H1 (cell line): ENCODE measurements at regions not wholly inside any gene's neighbourhood (a gene's known extent, or its start where the extent isn't known, plus 50 kb on each side); places are given as distances from the start of the nearest gene placed in this dataset.

Experiments
- CTCF ChIA-PET: fragments of 300-600 bp; sonication (Branson Sonifier 250); formaldehyde crosslinking; loops from one replicate; lab custom pipeline; 2021; ENCODE audit not compliant: partially characterized antibody; lab: Charles Lee
- POLR2A ChIA-PET: fragments of 300-600 bp; sonication (Branson Sonifier 250); formaldehyde crosslinking; loops from one replicate; lab custom pipeline; 2021; ENCODE audit warnings: inconsistent platforms; ENCODE audit not compliant: partially characterized antibody; lab: Charles Lee
- DNase-seq, 2 experiments: peaks; one replicate each; pipeline versions ENCODE4 v3.0.0 to v3.0.0-alpha.2; 2010 to 2022; ENCODE audit warnings: low spot score in 2 of 2, low read depth in 1 of 2, mixed read lengths in 1 of 2
- FAIRE-seq: peaks from 2 replicates; lab custom pipeline; 2011; peaks lifted over from hg19 to GRCh38; lab: Jason Lieb, UNC
- H2AFZ ChIP-seq: 2 replicates; pipeline ENCODE4 v1.8.1; 2012; ENCODE audit warnings: low read length, inconsistent platforms
- H2AK5ac ChIP-seq: 2 replicates; pipeline ENCODE4 v1.6.1; 2013; ENCODE audit warnings: low read depth, low read length
- H2BK120ac ChIP-seq: replicated peaks from 2 replicates; pipeline ENCODE3; 2013; ENCODE audit warnings: low read depth, low read length, inconsistent platforms
- H2BK12ac ChIP-seq: 2 replicates; pipeline ENCODE4 v1.6.1; 2013; ENCODE audit warnings: low read depth, low read length
- H2BK15ac ChIP-seq: 2 replicates; pipeline ENCODE4 v1.6.1; 2013; ENCODE audit warnings: low read length
- H2BK20ac ChIP-seq: 2 replicates; pipeline ENCODE4 v1.6.1; 2013; ENCODE audit warnings: low read length
- H2BK5ac ChIP-seq: 2 replicates; pipeline ENCODE4 v1.6.1; 2013; ENCODE audit warnings: low read depth, low read length
- H3K14ac ChIP-seq: 2 replicates; pipeline ENCODE4 v1.6.1; 2013; ENCODE audit warnings: inconsistent platforms; ENCODE audit not compliant: insufficient read length
- H3K18ac ChIP-seq: 2 replicates; pipeline ENCODE4 v1.6.1; 2013; ENCODE audit warnings: low read length; ENCODE audit errors: extremely low read depth
- H3K23ac ChIP-seq: 2 replicates; pipeline ENCODE4 v1.6.1; 2013; ENCODE audit warnings: inconsistent platforms; ENCODE audit not compliant: insufficient read length
- H3K23me2 ChIP-seq: 2 replicates; pipeline ENCODE4 v1.6.1; 2013; ENCODE audit warnings: low read depth, low read length
- H3K27ac ChIP-seq: 2 replicates; pipeline ENCODE4 v1.6.1; 2011; ENCODE audit warnings: low read depth, low read length, inconsistent platforms
- H3K27me3 ChIP-seq, 4 experiments: replicated peaks in 1 of 4; 1 replicate in 1 of 4; 2 replicates in 3 of 4; pipeline versions ENCODE4 v1.6.1 to v1.8.1; 2011 to 2013; ENCODE audit warnings: low read length in 3 of 4, mild to moderate bottlenecking in 3 of 4, inconsistent platforms in 2 of 4, mixed read lengths in 2 of 4, moderate library complexity in 1 of 4; ENCODE audit not compliant: control insufficient read depth in 3 of 4, insufficient read depth in 3 of 4; ENCODE audit errors: extremely low read depth in 1 of 4
- H3K36me3 ChIP-seq, 4 experiments: 2 replicates each; pipeline versions ENCODE4 v1.6.1 to v1.8.1; 2011 to 2013; ENCODE audit warnings: mild to moderate bottlenecking in 4 of 4, low read length in 3 of 4, moderate library complexity in 2 of 4, control low read depth in 1 of 4, inconsistent platforms in 1 of 4; ENCODE audit not compliant: insufficient read depth in 4 of 4, control insufficient read depth in 2 of 4
- H3K4ac ChIP-seq: replicated peaks from 2 replicates; pipeline ENCODE3; 2013; ENCODE audit warnings: low read length, low read depth, mixed read lengths, inconsistent platforms; ENCODE audit not compliant: insufficient read length
- H3K4me1 ChIP-seq, 4 experiments: replicated peaks in 1 of 4; 1 replicate in 1 of 4; 2 replicates in 3 of 4; pipeline versions ENCODE4 v1.6.1 to v1.8.1; 2011 to 2013; ENCODE audit warnings: low read length in 3 of 4, inconsistent platforms in 2 of 4, mixed read lengths in 1 of 4; ENCODE audit not compliant: insufficient read depth in 4 of 4, control insufficient read depth in 3 of 4
- H3K4me2 ChIP-seq, 2 experiments: 2 replicates each; pipeline versions ENCODE4 v1.6.1 to v1.8.1; 2011 to 2013; ENCODE audit warnings: low read depth in 2 of 2, low read length in 2 of 2, control low read depth in 1 of 2, inconsistent platforms in 1 of 2, mild to moderate bottlenecking in 1 of 2; ENCODE audit not compliant: insufficient read depth in 1 of 2
- H3K4me3 ChIP-seq, 4 experiments: fragments of 200-600, 300-600 bp in 1 of 4; sonication (generic), shearing (Covaris generic), sonication (Bioruptor Twin) in 1 of 4; 2 replicates each; pipeline versions ENCODE4 v1.5.1 to v1.8.1; 2011 to 2016; ENCODE audit warnings: low read length in 4 of 4, low read depth in 3 of 4, control low read depth in 2 of 4, inconsistent platforms in 2 of 4, mild to moderate bottlenecking in 2 of 4, mixed read lengths in 1 of 4, moderate library complexity in 1 of 4; ENCODE audit not compliant: insufficient read depth in 2 of 4; ENCODE audit errors: extremely low read depth in 1 of 4
- H3K56ac ChIP-seq: replicated peaks from 2 replicates; pipeline ENCODE3; 2013; ENCODE audit warnings: low read depth, mild to moderate bottlenecking, mixed read lengths, low read length, inconsistent platforms; ENCODE audit not compliant: insufficient read length
- H3K79me1 ChIP-seq: 2 replicates; pipeline ENCODE4 v1.6.1; 2013; ENCODE audit warnings: low read depth, low read length, control low read depth
- H3K79me2 ChIP-seq, 2 experiments: 2 replicates each; pipeline versions ENCODE4 v1.6.1 to v1.8.1; 2012 to 2013; ENCODE audit warnings: low read length in 2 of 2, mild to moderate bottlenecking in 2 of 2, inconsistent platforms in 1 of 2; ENCODE audit not compliant: insufficient read depth in 2 of 2, control insufficient read depth in 1 of 2
- H3K9ac ChIP-seq, 4 experiments: replicated peaks in 1 of 4; 1 replicate in 1 of 4; 2 replicates in 3 of 4; pipeline versions ENCODE4 v1.6.1 to v1.8.1; 2011 to 2013; ENCODE audit warnings: low read depth in 3 of 4, low read length in 3 of 4, control low read depth in 2 of 4, mild to moderate bottlenecking in 2 of 4, moderate library complexity in 2 of 4, inconsistent platforms in 1 of 4; ENCODE audit errors: extremely low read depth in 1 of 4
- H3K9me3 ChIP-seq, 2 experiments: 2 replicates each; pipeline versions ENCODE4 v1.6.1 to v1.8.1; 2012 to 2013; ENCODE audit warnings: mild to moderate bottlenecking in 2 of 2, moderate library complexity in 2 of 2, control low read depth in 1 of 2, inconsistent platforms in 1 of 2, low read depth in 1 of 2, low read length in 1 of 2, mixed read lengths in 1 of 2; ENCODE audit not compliant: insufficient read depth in 2 of 2
- H4K20me1 ChIP-seq, 2 experiments: replicated peaks in 1 of 2; 2 replicates each; pipeline versions ENCODE3 to v1.8.1; 2011 to 2013; ENCODE audit warnings: inconsistent platforms in 2 of 2, low read length in 2 of 2, mild to moderate bottlenecking in 1 of 2; ENCODE audit not compliant: insufficient read depth in 2 of 2, control insufficient read depth in 1 of 2
- H4K5ac ChIP-seq: 2 replicates; pipeline ENCODE4 v1.6.1; 2013; ENCODE audit warnings: low read length, low read depth, mixed read lengths, inconsistent platforms; ENCODE audit not compliant: insufficient read length
- H4K8ac ChIP-seq: 2 replicates; pipeline ENCODE4 v1.8.0; 2013; ENCODE audit warnings: mild to moderate bottlenecking, moderate library complexity, low read length, inconsistent platforms; ENCODE audit not compliant: insufficient read depth; ENCODE audit errors: extremely low read depth
- H4K91ac ChIP-seq: replicated peaks from 2 replicates; pipeline ENCODE3; 2013; ENCODE audit warnings: low read length, mixed read lengths, inconsistent platforms; ENCODE audit not compliant: insufficient read length
- BRCA1 ChIP-seq: IDR thresholded peaks from 2 replicates; pipeline ENCODE4 v1.6.1; 2012; ENCODE audit warnings: low read depth, low read length, improper control_type of control experiment
- CEBPB ChIP-seq: IDR thresholded peaks from 2 replicates; pipeline ENCODE4 v1.6.1; 2012; ENCODE audit warnings: low read depth, low read length
- CHD2 ChIP-seq: IDR thresholded peaks from 2 replicates; pipeline ENCODE4 v1.6.1; 2012; ENCODE audit warnings: low read length, improper control_type of control experiment
- GABPA ChIP-seq: IDR thresholded peaks from 2 replicates; pipeline ENCODE4 v1.6.1; 2011; ENCODE audit warnings: mild to moderate bottlenecking, low read length, moderate library complexity, borderline replicate concordance; ENCODE audit not compliant: insufficient read depth
- MAX ChIP-seq: IDR thresholded peaks from 2 replicates; pipeline ENCODE4 v1.6.1; 2012; ENCODE audit warnings: inconsistent platforms
- PHF8 ChIP-seq: fragments of 200-600 bp; sonication (generic); conservative IDR thresholded peaks from 2 replicates; pipeline ENCODE4 v1.7.1; 2012; ENCODE audit warnings: low read depth, mild to moderate bottlenecking, inconsistent platforms, low read length, moderate library complexity
- RAD21 ChIP-seq, 2 experiments: IDR thresholded peaks in 1 of 2; conservative IDR thresholded peaks in 1 of 2; 2 replicates each; pipeline ENCODE4 v1.6.1; 2011; ENCODE audit warnings: low read depth in 2 of 2, low read length in 2 of 2, improper control_type of control experiment in 1 of 2, inconsistent platforms in 1 of 2, mild to moderate bottlenecking in 1 of 2, moderate library complexity in 1 of 2
- RBBP5 ChIP-seq: IDR thresholded peaks from 2 replicates; pipeline ENCODE4 v1.7.1; 2012; ENCODE audit warnings: low read depth, mild to moderate bottlenecking, inconsistent platforms, low read length, moderate library complexity, borderline replicate concordance
- SRF ChIP-seq: IDR thresholded peaks from 2 replicates; pipeline ENCODE4 v1.6.1; 2011; ENCODE audit warnings: mild to moderate bottlenecking, low read depth, low read length, moderate library complexity
- SUZ12 ChIP-seq: fragments of 200-600 bp; sonication (generic); IDR thresholded peaks from 2 replicates; pipeline ENCODE4 v1.6.1; 2012; ENCODE audit warnings: mild to moderate bottlenecking, inconsistent platforms, low read length, moderate library complexity, mixed read lengths
- WGBS, 2 experiments: shearing (Covaris generic) in 1 of 2; methylation state at CpG; one replicate each; pipeline versions ENCODE4 v1.1.6 to v1.1.7; 2013 to 2015; ENCODE audit warnings: low lambda C conversion rate in 2 of 2, mixed read lengths in 2 of 2, inconsistent platforms in 1 of 2, low coverage in 1 of 2, missing lambda C conversion rate in 1 of 2; ENCODE audit not compliant: insufficient replicate concordance in 2 of 2, insufficient coverage in 1 of 2, insufficient read length in 1 of 2; ENCODE audit errors: extremely low coverage in 1 of 2, missing lambda C conversion rate in 1 of 2; 5-methylcytosine and 5-hydroxymethylcytosine counted together
- TF ChIP-seq, protein P1 (sequence below): IDR thresholded peaks from 2 replicates; pipeline ENCODE4 v1.6.1; 2012; ENCODE audit warnings: inconsistent platforms

GRCh38 chr5:162657076-162657475, 589.5 kb downstream of the GABRG2 start:
- H2BK12ac ChIP-seq, result no peak overlapping the region
- H3K27me3 ChIP-seq, result no peaks in the 10 kb centered on the region
- H3K18ac ChIP-seq, result no peak overlapping the region
- no peaks in the 10 kb centered on the region for H3K79me1 ChIP-seq
- FAIRE-seq (no peak), DNase-seq (no peak)
- CTCF ChIA-PET, result interaction anchor here (0.8 kb wide), 1 partner anchor 93 kb away, joined by 3 read pairs; no protein-coding TSS in a partner anchor
- H2AK5ac ChIP-seq, result no peak overlapping the region
- POLR2A ChIA-PET, result no interaction called here
- H4K8ac ChIP-seq, result no peak overlapping the region
- H3K79me2 ChIP-seq, result no peaks in the 10 kb centered on the region
- H2BK15ac ChIP-seq, result no peak overlapping the region
- H3K4me2 ChIP-seq, result no peak overlapping the region
- H3K9ac ChIP-seq, result no peak overlapping the region
- H4K5ac ChIP-seq, result no peak overlapping the region
- WGBS, 2 experiments, result 95% methylated on average over 3 of the region's 3 CpGs; no CpG with 5 or more reads in 1 of the 2 experiments
- H2AFZ ChIP-seq, result no peak overlapping the region
- no peak overlapping the region for H2BK5ac ChIP-seq
- no peak overlapping the region for H2BK20ac ChIP-seq
- no peak overlapping the region for H3K4ac ChIP-seq
- H3K4me3 ChIP-seq, result no peak overlapping the region
- no peak overlapping the region for H3K27ac ChIP-seq
- H3K23ac ChIP-seq, result no peak overlapping the region
- no peak overlapping the region for H3K56ac ChIP-seq
- H3K9me3 ChIP-seq, result 0 out of 4 replicates have a peak, but pooled peaks cover 0 to 3% of the 10 kb centered on the region in 2 experiments
- no peak overlapping the region for H4K91ac ChIP-seq
- H2BK120ac ChIP-seq, result no peak overlapping the region
- no peaks in the 10 kb centered on the region for H3K4me1 ChIP-seq
- no peak overlapping the region for H3K14ac ChIP-seq
- no peaks in the 10 kb centered on the region; a peak in 1 of 8 replicates for H3K36me3 ChIP-seq
- H4K20me1 ChIP-seq, result no peaks in the 10 kb centered on the region
- no peaks in the 10 kb centered on the region for H3K23me2 ChIP-seq
- TF ChIP-seq SUZ12 (no peak), PHF8 (no peak), RBBP5 (no peak), GABPA (no peak), SRF (no peak), RAD21 (IDR thresholded peaks at IDR 0.05 in 1 of 2, conservative IDR thresholded peaks at IDR 0.05 in 1 of 2; ENCODE audit: low read depth in 2 of 2, low read length in 2 of 2) (no peak), CEBPB (no peak), CHD2 (no peak), MAX (no peak), BRCA1 (no peak)
- TF ChIP-seq, protein P1, sequence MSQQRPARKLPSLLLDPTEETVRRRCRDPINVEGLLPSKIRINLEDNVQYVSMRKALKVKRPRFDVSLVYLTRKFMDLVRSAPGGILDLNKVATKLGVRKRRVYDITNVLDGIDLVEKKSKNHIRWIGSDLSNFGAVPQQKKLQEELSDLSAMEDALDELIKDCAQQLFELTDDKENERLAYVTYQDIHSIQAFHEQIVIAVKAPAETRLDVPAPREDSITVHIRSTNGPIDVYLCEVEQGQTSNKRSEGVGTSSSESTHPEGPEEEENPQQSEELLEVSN, result no peak
